HG03442 (cell line): ENCODE measurements at regions not wholly inside any gene's neighbourhood (a gene's known extent, or its start where the extent isn't known, plus 50 kb on each side); places are given as distances from the start of the nearest gene placed in this dataset.

ENCODE experiments used
- ATAC-seq: cut with Tn5 transposase; IDR thresholded peaks from one replicate; pipeline ENCODE4 v1.9.1; 2021; ENCODE audit warnings: mild to moderate bottlenecking, moderate library complexity; ENCODE audit not compliant: unreplicated experiment

GRCh38 chr17:14838567-14838966, 426.6 kb downstream of the PMP22 start:
- ATAC-seq, result no peak

- ATAC-seq, result no peak
These were observed 431.8 kb downstream of the PMP22 start for GRCh38 chr17:14833201-14833785.

GRCh38 chr17:14831491-14831890, 433.6 kb downstream of the PMP22 start:
- no peak for ATAC-seq

GRCh38 chr17:14827396-14827919, 437.7 kb downstream of the PMP22 start:
- no peak for ATAC-seq

- ATAC-seq, result no peak
These were observed 438.8 kb downstream of the PMP22 start for GRCh38 chr17:14826358-14826757.

- ATAC-seq, result no peak
These were observed 446.7 kb downstream of the PMP22 start for GRCh38 chr17:14818469-14818868.

GRCh38 chr17:14815079-14815478, 450.0 kb downstream of the PMP22 start:
- ATAC-seq, result no peak

- no peak for ATAC-seq
These were observed 451.3 kb downstream of the PMP22 start for GRCh38 chr17:14813649-14814370.

- ATAC-seq, result no peak
These were observed 456.7 kb downstream of the PMP22 start for GRCh38 chr17:14808425-14808824.

GRCh38 chr17:14805348-14805747, 459.8 kb downstream of the PMP22 start:
- no peak for ATAC-seq

- no peak for ATAC-seq
These were observed 461.3 kb downstream of the PMP22 start for GRCh38 chr17:14803826-14804225.

GRCh38 chr17:14797801-14798200, 467.3 kb downstream of the PMP22 start:
- no peak for ATAC-seq

GRCh38 chr17:14797021-14797420, 468.1 kb downstream of the PMP22 start:
- ATAC-seq, result no peak

- no peak for ATAC-seq
These were observed 470.2 kb downstream of the PMP22 start for GRCh38 chr17:14794961-14795360.

GRCh38 chr17:14793237-14793636, 471.9 kb downstream of the PMP22 start:
- ATAC-seq, result no peak

- no peak for ATAC-seq
These were observed 472.4 kb downstream of the PMP22 start for GRCh38 chr17:14792746-14793145.

GRCh38 chr17:14791221-14791620, 473.9 kb downstream of the PMP22 start:
- no peak for ATAC-seq

GRCh38 chr17:14790521-14790920, 474.6 kb downstream of the PMP22 start:
- ATAC-seq, result no peak

GRCh38 chr17:14784997-14785696, 480.0 kb downstream of the PMP22 start:
- ATAC-seq, result peak; percentile 75

GRCh38 chr17:14781123-14781522, 480.2 kb downstream of the HS3ST3B1 start:
- ATAC-seq, result no peak

GRCh38 chr17:14780097-14780651, 479.3 kb downstream of the HS3ST3B1 start:
- ATAC-seq, result no peak

- no peak for ATAC-seq
These were observed 478.4 kb downstream of the HS3ST3B1 start for GRCh38 chr17:14779241-14779640.
